H1 (cell line): ENCODE measurements at regions not wholly inside any gene's neighbourhood (a gene's known extent, or its start where the extent isn't known, plus 50 kb on each side); places are given as distances from the start of the nearest gene placed in this dataset.

Experiments used
- CTCF ChIA-PET: fragments of 300-600 bp; sonication (Branson Sonifier 250); formaldehyde crosslinking; loops from one replicate; lab custom pipeline; 2021; ENCODE audit not compliant: partially characterized antibody; lab: Charles Lee
- POLR2A ChIA-PET: fragments of 300-600 bp; sonication (Branson Sonifier 250); formaldehyde crosslinking; loops from one replicate; lab custom pipeline; 2021; ENCODE audit warnings: inconsistent platforms; ENCODE audit not compliant: partially characterized antibody; lab: Charles Lee
- DNase-seq, 2 experiments: peaks; one replicate each; pipeline versions ENCODE4 v3.0.0 to v3.0.0-alpha.2; 2010 to 2022; ENCODE audit warnings: low spot score in 2 of 2, low read depth in 1 of 2, mixed read lengths in 1 of 2
- FAIRE-seq: peaks from 2 replicates; lab custom pipeline; 2011; peaks lifted over from hg19 to GRCh38; lab: Jason Lieb, UNC
- H2AFZ ChIP-seq: 2 replicates; pipeline ENCODE4 v1.8.1; 2012; ENCODE audit warnings: low read length, inconsistent platforms
- H2AK5ac ChIP-seq: 2 replicates; pipeline ENCODE4 v1.6.1; 2013; ENCODE audit warnings: low read depth, low read length
- H2BK120ac ChIP-seq: replicated peaks from 2 replicates; pipeline ENCODE3; 2013; ENCODE audit warnings: low read depth, low read length, inconsistent platforms
- H2BK12ac ChIP-seq: 2 replicates; pipeline ENCODE4 v1.6.1; 2013; ENCODE audit warnings: low read depth, low read length
- H2BK15ac ChIP-seq: 2 replicates; pipeline ENCODE4 v1.6.1; 2013; ENCODE audit warnings: low read length
- H2BK20ac ChIP-seq: 2 replicates; pipeline ENCODE4 v1.6.1; 2013; ENCODE audit warnings: low read length
- H2BK5ac ChIP-seq: 2 replicates; pipeline ENCODE4 v1.6.1; 2013; ENCODE audit warnings: low read depth, low read length
- H3K14ac ChIP-seq: 2 replicates; pipeline ENCODE4 v1.6.1; 2013; ENCODE audit warnings: inconsistent platforms; ENCODE audit not compliant: insufficient read length
- H3K18ac ChIP-seq: 2 replicates; pipeline ENCODE4 v1.6.1; 2013; ENCODE audit warnings: low read length; ENCODE audit errors: extremely low read depth
- H3K23ac ChIP-seq: 2 replicates; pipeline ENCODE4 v1.6.1; 2013; ENCODE audit warnings: inconsistent platforms; ENCODE audit not compliant: insufficient read length
- H3K23me2 ChIP-seq: 2 replicates; pipeline ENCODE4 v1.6.1; 2013; ENCODE audit warnings: low read depth, low read length
- H3K27ac ChIP-seq: 2 replicates; pipeline ENCODE4 v1.6.1; 2011; ENCODE audit warnings: low read depth, low read length, inconsistent platforms
- H3K27me3 ChIP-seq, 4 experiments: replicated peaks in 1 of 4; 1 replicate in 1 of 4; 2 replicates in 3 of 4; pipeline versions ENCODE4 v1.6.1 to v1.8.1; 2011 to 2013; ENCODE audit warnings: low read length in 3 of 4, mild to moderate bottlenecking in 3 of 4, inconsistent platforms in 2 of 4, mixed read lengths in 2 of 4, moderate library complexity in 1 of 4; ENCODE audit not compliant: control insufficient read depth in 3 of 4, insufficient read depth in 3 of 4; ENCODE audit errors: extremely low read depth in 1 of 4
- H3K36me3 ChIP-seq, 4 experiments: 2 replicates each; pipeline versions ENCODE4 v1.6.1 to v1.8.1; 2011 to 2013; ENCODE audit warnings: mild to moderate bottlenecking in 4 of 4, low read length in 3 of 4, moderate library complexity in 2 of 4, control low read depth in 1 of 4, inconsistent platforms in 1 of 4; ENCODE audit not compliant: insufficient read depth in 4 of 4, control insufficient read depth in 2 of 4
- H3K4ac ChIP-seq: replicated peaks from 2 replicates; pipeline ENCODE3; 2013; ENCODE audit warnings: low read length, low read depth, mixed read lengths, inconsistent platforms; ENCODE audit not compliant: insufficient read length
- H3K4me1 ChIP-seq, 4 experiments: replicated peaks in 1 of 4; 1 replicate in 1 of 4; 2 replicates in 3 of 4; pipeline versions ENCODE4 v1.6.1 to v1.8.1; 2011 to 2013; ENCODE audit warnings: low read length in 3 of 4, inconsistent platforms in 2 of 4, mixed read lengths in 1 of 4; ENCODE audit not compliant: insufficient read depth in 4 of 4, control insufficient read depth in 3 of 4
- H3K4me2 ChIP-seq, 2 experiments: 2 replicates each; pipeline versions ENCODE4 v1.6.1 to v1.8.1; 2011 to 2013; ENCODE audit warnings: low read depth in 2 of 2, low read length in 2 of 2, control low read depth in 1 of 2, inconsistent platforms in 1 of 2, mild to moderate bottlenecking in 1 of 2; ENCODE audit not compliant: insufficient read depth in 1 of 2
- H3K4me3 ChIP-seq, 4 experiments: fragments of 200-600, 300-600 bp in 1 of 4; sonication (generic), shearing (Covaris generic), sonication (Bioruptor Twin) in 1 of 4; 2 replicates each; pipeline versions ENCODE4 v1.5.1 to v1.8.1; 2011 to 2016; ENCODE audit warnings: low read length in 4 of 4, low read depth in 3 of 4, control low read depth in 2 of 4, inconsistent platforms in 2 of 4, mild to moderate bottlenecking in 2 of 4, mixed read lengths in 1 of 4, moderate library complexity in 1 of 4; ENCODE audit not compliant: insufficient read depth in 2 of 4; ENCODE audit errors: extremely low read depth in 1 of 4
- H3K56ac ChIP-seq: replicated peaks from 2 replicates; pipeline ENCODE3; 2013; ENCODE audit warnings: low read depth, mild to moderate bottlenecking, mixed read lengths, low read length, inconsistent platforms; ENCODE audit not compliant: insufficient read length
- H3K79me1 ChIP-seq: 2 replicates; pipeline ENCODE4 v1.6.1; 2013; ENCODE audit warnings: low read depth, low read length, control low read depth
- H3K79me2 ChIP-seq, 2 experiments: 2 replicates each; pipeline versions ENCODE4 v1.6.1 to v1.8.1; 2012 to 2013; ENCODE audit warnings: low read length in 2 of 2, mild to moderate bottlenecking in 2 of 2, inconsistent platforms in 1 of 2; ENCODE audit not compliant: insufficient read depth in 2 of 2, control insufficient read depth in 1 of 2
- H3K9ac ChIP-seq, 4 experiments: replicated peaks in 1 of 4; 1 replicate in 1 of 4; 2 replicates in 3 of 4; pipeline versions ENCODE4 v1.6.1 to v1.8.1; 2011 to 2013; ENCODE audit warnings: low read depth in 3 of 4, low read length in 3 of 4, control low read depth in 2 of 4, mild to moderate bottlenecking in 2 of 4, moderate library complexity in 2 of 4, inconsistent platforms in 1 of 4; ENCODE audit errors: extremely low read depth in 1 of 4
- H3K9me3 ChIP-seq, 2 experiments: 2 replicates each; pipeline versions ENCODE4 v1.6.1 to v1.8.1; 2012 to 2013; ENCODE audit warnings: mild to moderate bottlenecking in 2 of 2, moderate library complexity in 2 of 2, control low read depth in 1 of 2, inconsistent platforms in 1 of 2, low read depth in 1 of 2, low read length in 1 of 2, mixed read lengths in 1 of 2; ENCODE audit not compliant: insufficient read depth in 2 of 2
- H4K20me1 ChIP-seq, 2 experiments: replicated peaks in 1 of 2; 2 replicates each; pipeline versions ENCODE3 to v1.8.1; 2011 to 2013; ENCODE audit warnings: inconsistent platforms in 2 of 2, low read length in 2 of 2, mild to moderate bottlenecking in 1 of 2; ENCODE audit not compliant: insufficient read depth in 2 of 2, control insufficient read depth in 1 of 2
- H4K5ac ChIP-seq: 2 replicates; pipeline ENCODE4 v1.6.1; 2013; ENCODE audit warnings: low read length, low read depth, mixed read lengths, inconsistent platforms; ENCODE audit not compliant: insufficient read length
- H4K8ac ChIP-seq: 2 replicates; pipeline ENCODE4 v1.8.0; 2013; ENCODE audit warnings: mild to moderate bottlenecking, moderate library complexity, low read length, inconsistent platforms; ENCODE audit not compliant: insufficient read depth; ENCODE audit errors: extremely low read depth
- H4K91ac ChIP-seq: replicated peaks from 2 replicates; pipeline ENCODE3; 2013; ENCODE audit warnings: low read length, mixed read lengths, inconsistent platforms; ENCODE audit not compliant: insufficient read length
- ASH2L ChIP-seq: fragments of 200-600, 300-600 bp; sonication (generic); IDR thresholded peaks from one replicate; pipeline ENCODE4 v1.7.1; 2017; ENCODE audit warnings: low read length
- NRF1 ChIP-seq: IDR thresholded peaks from 2 replicates; pipeline ENCODE4 v1.6.1; 2011; ENCODE audit warnings: mild to moderate bottlenecking, low read depth, low read length, improper control_type of control experiment
- RFX5 ChIP-seq: IDR thresholded peaks from 2 replicates; pipeline ENCODE4 v1.6.1; 2011; ENCODE audit warnings: low read depth, low read length, improper control_type of control experiment, borderline replicate concordance
- SIN3A ChIP-seq, 2 experiments: IDR thresholded peaks in 1 of 2; conservative IDR thresholded peaks in 1 of 2; 2 replicates each; pipeline ENCODE4 v1.6.1; 2011 to 2012; ENCODE audit warnings: low read length in 2 of 2, improper control_type of control experiment in 1 of 2, low read depth in 1 of 2, mild to moderate bottlenecking in 1 of 2
- SIX5 ChIP-seq: IDR thresholded peaks from 2 replicates; pipeline ENCODE4 v1.6.1; 2011; ENCODE audit warnings: mild to moderate bottlenecking, low read depth, low read length
- SP1 ChIP-seq: IDR thresholded peaks from 2 replicates; pipeline ENCODE4 v1.6.1; 2011; ENCODE audit warnings: low read depth, low read length
- SP4 ChIP-seq: IDR thresholded peaks from 2 replicates; pipeline ENCODE4 v1.6.1; 2012; ENCODE audit warnings: low read length, inconsistent platforms
- TCF12 ChIP-seq: IDR thresholded peaks from 2 replicates; pipeline ENCODE4 v1.6.1; 2011; ENCODE audit warnings: low read depth, mild to moderate bottlenecking, low read length
- WGBS, 2 experiments: shearing (Covaris generic) in 1 of 2; methylation state at CpG; one replicate each; pipeline versions ENCODE4 v1.1.6 to v1.1.7; 2013 to 2015; ENCODE audit warnings: low lambda C conversion rate in 2 of 2, mixed read lengths in 2 of 2, inconsistent platforms in 1 of 2, low coverage in 1 of 2, missing lambda C conversion rate in 1 of 2; ENCODE audit not compliant: insufficient replicate concordance in 2 of 2, insufficient coverage in 1 of 2, insufficient read length in 1 of 2; ENCODE audit errors: extremely low coverage in 1 of 2, missing lambda C conversion rate in 1 of 2; 5-methylcytosine and 5-hydroxymethylcytosine counted together

DNA sequence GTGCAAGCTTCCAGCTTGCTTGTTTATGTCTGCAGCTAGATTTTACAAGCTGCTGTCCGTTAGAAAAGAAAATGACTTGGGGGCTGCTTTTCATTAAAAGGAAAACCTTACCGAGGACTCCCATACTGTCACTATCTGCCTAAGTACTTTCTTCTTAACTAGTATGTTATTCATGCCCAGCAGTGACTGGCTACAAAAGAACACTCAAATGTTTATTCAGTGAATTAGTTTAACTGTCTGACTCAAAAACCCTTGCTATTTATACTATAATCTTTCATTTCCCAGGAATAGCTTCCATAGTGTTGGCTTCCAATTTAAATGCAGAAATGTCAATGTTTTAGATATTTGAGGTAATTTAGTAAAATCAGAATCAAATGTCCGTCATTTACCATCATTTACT is 164.9 kb downstream of the DTHD1 start:
- 69% methylated on average over 3 of the region's 3 CpGs; no CpG with 5 or more reads in 1 of the 2 experiments for WGBS, 2 experiments
- Histone ChIP-seq H3K14ac (no peak overlapping the region), H2BK15ac (no peak overlapping the region), H2AFZ (no peak overlapping the region), H3K36me3 (no peaks in the 10 kb centered on the region), H4K91ac (no peak overlapping the region), H3K4me3 (no peak overlapping the region), H4K8ac (no peak overlapping the region), H3K4me1 (no peaks in the 10 kb centered on the region), H3K9ac (no peak overlapping the region), H3K56ac (no peak overlapping the region), H2BK120ac (no peak overlapping the region), H3K27me3 (no peaks in the 10 kb centered on the region), H3K27ac (no peak overlapping the region), H3K23ac (no peak overlapping the region), H3K23me2 (no peaks in the 10 kb centered on the region), H2AK5ac (no peak overlapping the region), H3K9me3 (no peaks in the 10 kb centered on the region), H2BK5ac (no peak overlapping the region), H2BK20ac (no peak overlapping the region), H3K79me1 (no peaks in the 10 kb centered on the region), H3K18ac (no peak overlapping the region), H4K20me1 (no peaks in the 10 kb centered on the region), H4K5ac (no peak overlapping the region), H3K4me2 (no peak overlapping the region), H3K4ac (no peak overlapping the region), H3K79me2 (no peaks in the 10 kb centered on the region), H2BK12ac (no peak overlapping the region)
- FAIRE-seq (no peak), DNase-seq (no peak)
- ChIA-PET POLR2A (no interaction called here), CTCF (interaction anchor here (0.6 kb wide), 1 partner anchor 59 kb away, joined by 3 read pairs; no protein-coding TSS in a partner anchor)
- TF ChIP-seq NRF1, result no peak
- no peak for TF ChIP-seq ASH2L
- no peak for TF ChIP-seq TCF12
- no peak for TF ChIP-seq SIN3A (conservative IDR thresholded peaks at IDR 0.05 in 1 of 2, IDR thresholded peaks at IDR 0.05 in 1 of 2; ENCODE audit: low read depth in 1 of 2, low read length in 2 of 2)
- no peak for TF ChIP-seq SP1
- no peak for TF ChIP-seq RFX5
- no peak for TF ChIP-seq SP4
- TF ChIP-seq SIX5, result no peak
